RPMI8226 (cell line): ENCODE measurements at regions not wholly inside any gene's neighbourhood (a gene's known extent, or its start where the extent isn't known, plus 50 kb on each side); places are given as distances from the start of the nearest gene placed in this dataset.
A peak's percentile ranks its signal among the peaks of the same experiment; 100 is the strongest.
"Not testable (repeated sequence)": the region's sequence is repeated elsewhere in the genome, so short reads cannot be mapped to it uniquely, and the experiment has no call there.

Source experiments
- DNase-seq: peaks from one replicate; pipeline ENCODE4 v3.0.0-alpha.2; 2015

- not testable (repeated sequence) for DNase-seq
Measured at GRCh38 chr2:91422102-91422501, 2730.6 kb downstream of the RPIA start.

- not testable (repeated sequence) for DNase-seq
Measured at GRCh38 chr2:91427148-91427547, 2735.7 kb downstream of the RPIA start.

GRCh38 chr2:91441932-91442245 lies 2750.4 kb downstream of the RPIA start:
- DNase-seq: not testable (repeated sequence)

GRCh38 chr2:91442246-91442905 lies 2750.9 kb downstream of the RPIA start:
- peak; percentile 42 for DNase-seq

GRCh38 chr2:91442906-91443729 lies 2751.6 kb downstream of the RPIA start:
- not testable (repeated sequence) for DNase-seq

GRCh38 chr2:91443730-91444115 lies 2752.2 kb downstream of the RPIA start:
- not testable (repeated sequence) for DNase-seq

GRCh38 chr2:91445705-91446104 lies 2754.2 kb downstream of the RPIA start:
- not testable (repeated sequence) for DNase-seq

GRCh38 chr2:91446489-91446888 lies 2755.0 kb downstream of the RPIA start:
- not testable (repeated sequence) for DNase-seq

- not testable (repeated sequence) for DNase-seq
Measured at GRCh38 chr2:91446915-91447314, 2755.4 kb downstream of the RPIA start.

- DNase-seq: not testable (repeated sequence)
Measured at GRCh38 chr2:91447508-91447907, 2756.0 kb downstream of the RPIA start.

GRCh38 chr2:91462292-91462691 lies 2770.8 kb downstream of the RPIA start:
- DNase-seq: not testable (repeated sequence)

- DNase-seq: peak; percentile 0
Measured at GRCh38 chr2:91463007-91463406, 2771.5 kb downstream of the RPIA start.

- not testable (repeated sequence) for DNase-seq
Measured at GRCh38 chr2:91466780-91467363, 2775.4 kb downstream of the RPIA start.

GRCh38 chr2:91476244-91476935 lies 2784.9 kb downstream of the RPIA start:
- DNase-seq: not testable (repeated sequence)

GRCh38 chr2:91476936-91477246 lies 2785.4 kb downstream of the RPIA start:
- peak; percentile 2 for DNase-seq

- DNase-seq: peak; percentile 9
Measured at GRCh38 chr2:91477291-91477690, 2785.8 kb downstream of the RPIA start.

GRCh38 chr2:91477731-91478672 lies 2786.5 kb downstream of the RPIA start:
- DNase-seq: peak; percentile 42

- DNase-seq: peak; percentile 54
Measured at GRCh38 chr2:91478851-91479718, 2787.6 kb downstream of the RPIA start.

- not testable (repeated sequence) for DNase-seq
Measured at GRCh38 chr2:91485226-91485625, 2793.8 kb downstream of the RPIA start.

- DNase-seq: peak; percentile 3
Measured at GRCh38 chr2:91497129-91498064, 2805.9 kb downstream of the RPIA start.
